Adrenal gland (tissue), 9 donors: ENCODE measurements at regions not wholly inside any gene's neighbourhood (a gene's known extent, or its start where the extent isn't known, plus 50 kb on each side); places are given as distances from the start of the nearest gene placed in this dataset.
"Not testable (repeated sequence)": the region's sequence is repeated elsewhere in the genome, so short reads cannot be mapped to it uniquely, and the experiment has no call there.

Source experiments
- DNase-seq, 7 donors: peaks; one replicate each; pipeline ENCODE4 v3.0.0-alpha.2; 2019 to 2020
- H3K27ac ChIP-seq, 5 donors: fragments of 200-600 bp; sonication (generic) in 4 of 5; 1 replicate in 3 of 5; 2 replicates in 2 of 5; pipeline versions ENCODE4 v1.5.1 to v1.8.0; 2016 to 2020; ENCODE audit warnings: mild to moderate bottlenecking in 1 of 5
- H3K27me3 ChIP-seq: fragments of 200-600 bp; 2 replicates; pipeline ENCODE4 v1.8.0; 2021
- H3K36me3 ChIP-seq, 2 donors: fragments of 200-600 bp; replicated peaks in 1 of 2; 1 replicate in 1 of 2; 2 replicates in 1 of 2; pipeline versions ENCODE4 v1.5.1 to v1.8.0; 2018 to 2022
- H3K4me1 ChIP-seq, 2 donors: fragments of 200-600 bp; replicated peaks in 1 of 2; 1 replicate in 1 of 2; 2 replicates in 1 of 2; pipeline versions ENCODE4 v1.5.1 to v1.8.0; 2018 to 2021
- H3K4me3 ChIP-seq, 4 donors: fragments of 200-600 bp; sonication (generic) in 3 of 4; one replicate each; pipeline ENCODE4 v1.5.1; 2016 to 2018
- H3K9me3 ChIP-seq, 3 donors: fragments of 200-600 bp; sonication (generic) in 1 of 3; replicated peaks in 1 of 3; 1 replicate in 2 of 3; 2 replicates in 1 of 3; pipeline versions ENCODE4 v1.5.1 to v1.8.0; 2016 to 2021
- CTCF ChIP-seq, 6 experiments: fragments of 450-650 bp in 4 of 6; fragments of 200-600 bp in 2 of 6; sonication (generic) in 1 of 6; IDR thresholded peaks; 1 replicate in 5 of 6; 2 replicates in 1 of 6; pipeline versions ENCODE4 v1.5.1 to v1.8.0; 2016 to 2021; ENCODE audit warnings: antibody characterized with exemption in 6 of 6, mild to moderate bottlenecking in 2 of 6, moderate library complexity in 1 of 6
- POLR2A ChIP-seq, 2 donors: fragments of 450-650 bp; IDR thresholded peaks; one replicate each; pipeline ENCODE4 v1.6.1; 2017; ENCODE audit warnings: antibody characterized with exemption in 2 of 2, mild to moderate bottlenecking in 2 of 2, moderate library complexity in 1 of 2
- WGBS, 4 donors: extraction: QIAGEN DNeasy Blood & Tissue Kit in 2 of 4; methylation state at CpG; one replicate each; pipeline versions ENCODE4 v1.1.5 to v1.1.7; 2013 to 2017; 5-methylcytosine and 5-hydroxymethylcytosine counted together
- intact Hi-C, 2 donors: fragments of 100-400 bp; cut with DNase I; formaldehyde crosslinking; loops; one replicate each; pipeline versions ENCODE4 v1.14.1 to v1.15.0; 2022 to 2023
- donor health status: healthy with polysubstance abuse.
- donor health status: Bipolar disorder and iron deficiency.
- donor health status: DM: yes; HTN: yes; CAD: no.
- donor health status: DM: no; HTN: no; CAD: no.
- donor health status: DM: no; HTN: no; CAD: no.

GRCh38 chr21:18114810-18115209 is 129.8 kb upstream of the CHODL start:
- intact Hi-C loops = no loop called here
- no peak overlapping the region for H3K27ac ChIP-seq

GRCh38 chr21:18104802-18105201 is 139.8 kb upstream of the CHODL start:
- no peaks in the 10 kb centered on the region for H3K9me3 ChIP-seq
- H3K4me1 ChIP-seq = no peaks in the 10 kb centered on the region
- TF ChIP-seq CTCF (IDR thresholded peaks at IDR 0.05) (no peak), POLR2A (IDR thresholded peaks at IDR 0.05) (no peak)
- no peak overlapping the region for H3K27ac ChIP-seq
- intact Hi-C loops = no loop called here
- no peak overlapping the region for H3K4me3 ChIP-seq
- no peaks in the 10 kb centered on the region for H3K36me3 ChIP-seq
- no peaks in the 10 kb centered on the region for H3K27me3 ChIP-seq
- no peak for DNase-seq

More at GRCh38 chr21:18114810-18115209, 129.8 kb upstream of the CHODL start:
- no peak for DNase-seq
- TF ChIP-seq POLR2A (IDR thresholded peaks at IDR 0.05) (no peak), CTCF (IDR thresholded peaks at IDR 0.05) (no peak)
- 50 to 80% (median 74%) methylated on average over 1 of the region's 1 CpG for WGBS, 4 donors
- H3K4me1 ChIP-seq = no peaks in the 10 kb centered on the region
- H3K4me3 ChIP-seq = no peak overlapping the region
- no peaks in the 10 kb centered on the region for H3K27me3 ChIP-seq
- H3K36me3 ChIP-seq = no peaks in the 10 kb centered on the region
- H3K9me3 ChIP-seq = no peaks in the 10 kb centered on the region

GRCh38 chr21:18096413-18096812 is 148.2 kb upstream of the CHODL start:
- H3K9me3 ChIP-seq, H3K4me3 ChIP-seq, DNase-seq, H3K27ac ChIP-seq, H3K27me3 ChIP-seq, H3K4me1 ChIP-seq, intact Hi-C loops, H3K36me3 ChIP-seq: not testable (repeated sequence)
- WGBS, 4 donors = 45 to 64% (median 60%) methylated on average over 2 of the region's 2 CpGs

GRCh38 chr21:18089786-18090185 is 154.8 kb upstream of the CHODL start:
- 0 to 56% (median 45%) methylated on average over 1 of the region's 1 CpG for WGBS, 4 donors
- H3K27me3 ChIP-seq = no peaks in the 10 kb centered on the region
- H3K27ac ChIP-seq = no peak overlapping the region
- DNase-seq = no peak
- H3K4me1 ChIP-seq = no peaks in the 10 kb centered on the region
- intact Hi-C loops = no loop called here
- no peak for TF ChIP-seq CTCF (IDR thresholded peaks at IDR 0.05)
- H3K4me3 ChIP-seq = no peak overlapping the region
- H3K9me3 ChIP-seq = no peaks in the 10 kb centered on the region
- H3K36me3 ChIP-seq = no peaks in the 10 kb centered on the region

- TF ChIP-seq POLR2A (IDR thresholded peaks at IDR 0.05) (no peak), CTCF (IDR thresholded peaks at IDR 0.05) (no peak)
- 54 to 63% (median 57%) methylated on average over 4 of the region's 4 CpGs for WGBS, 4 donors
- Histone ChIP-seq H3K9me3 (no peaks in the 10 kb centered on the region), H3K4me3 (no peak overlapping the region), H3K4me1 (no peaks in the 10 kb centered on the region), H3K27ac (no peak overlapping the region), H3K27me3 (no peaks in the 10 kb centered on the region), H3K36me3 (no peaks in the 10 kb centered on the region)
- DNase-seq = no peak
- intact Hi-C loops = no loop called here
Measured at GRCh38 chr21:18070392-18070791, 174.2 kb upstream of the CHODL start.
